22Rv1 (cell line): ENCODE measurements at regions not wholly inside any gene's neighbourhood (a gene's known extent, or its start where the extent isn't known, plus 50 kb on each side); places are given as distances from the start of the nearest gene placed in this dataset.

Experiments used
- H3K27ac ChIP-seq: fragments of 450-650 bp; 2 replicates; pipeline ENCODE4 v1.5.1; 2017
- CTCF ChIP-seq: fragments of 450-650 bp; IDR thresholded peaks from 2 replicates; pipeline ENCODE4 v1.5.1; 2017; ENCODE audit warnings: mild to moderate bottlenecking
- ZFX ChIP-seq: fragments of 450-650 bp; IDR thresholded peaks from 2 replicates; pipeline ENCODE4 v1.6.1; 2017; ENCODE audit warnings: antibody characterized with exemption, borderline replicate concordance

- no peak for TF ChIP-seq CTCF
- H3K27ac ChIP-seq = no peak overlapping the region
Measured at GRCh38 chr14:34007902-34008301, 57.0 kb upstream of the EGLN3 start.

GRCh38 chr14:34005901-34006300 is 55.0 kb upstream of the EGLN3 start:
- TF ChIP-seq CTCF (no peak), ZFX (no peak)
- no peak overlapping the region for H3K27ac ChIP-seq

- H3K27ac ChIP-seq = no peak overlapping the region
- TF ChIP-seq CTCF (no peak), ZFX (no peak)
Measured at GRCh38 chr14:34004881-34005280, 54.0 kb upstream of the EGLN3 start.

- TF ChIP-seq CTCF = no peak
- no peak for TF ChIP-seq ZFX
- no peak overlapping the region for H3K27ac ChIP-seq
Measured at GRCh38 chr14:34003691-34004090, 52.8 kb upstream of the EGLN3 start.

GRCh38 chr14:34003082-34003668 is 52.3 kb upstream of the EGLN3 start:
- TF ChIP-seq ZFX = no peak
- TF ChIP-seq CTCF = no peak

More at GRCh38 chr14:34003082-34003668, 52.3 kb upstream of the EGLN3 start:
- no peak overlapping the region for H3K27ac ChIP-seq
